DND-41 (cell line): ENCODE measurements at regions not wholly inside any gene's neighbourhood (a gene's known extent, or its start where the extent isn't known, plus 50 kb on each side); places are given as distances from the start of the nearest gene placed in this dataset.

Source experiments
- ATAC-seq: fragments of 200-7000 bp; cut with Tn5 transposase; 3 replicates; pipeline ENCODE4 v1.9.1; 2021; ENCODE audit warnings: low read depth; ENCODE audit not compliant: insufficient read depth
- DNase-seq: peaks from one replicate; pipeline ENCODE4 v3.0.0-alpha.2; 2020
- H2AFZ ChIP-seq: 2 replicates; pipeline ENCODE4 v1.6.0; 2012; ENCODE audit warnings: low read depth, low read length
- H3K27ac ChIP-seq: 2 replicates; pipeline ENCODE4 v1.5.1; 2012; ENCODE audit warnings: low read length, inconsistent platforms
- H3K27me3 ChIP-seq: fragments of 200-600 bp; sonication (generic); 2 replicates; pipeline ENCODE4 v1.6.0; 2012; ENCODE audit warnings: low read length, mild to moderate bottlenecking, inconsistent platforms; ENCODE audit not compliant: insufficient read depth, poor library complexity
- H3K36me3 ChIP-seq: 2 replicates; pipeline ENCODE4 v1.5.1; 2012; ENCODE audit warnings: low read length, inconsistent platforms; ENCODE audit not compliant: insufficient read depth
- H3K4me1 ChIP-seq: 2 replicates; pipeline ENCODE4 v1.5.1; 2012; ENCODE audit warnings: mild to moderate bottlenecking, low read length; ENCODE audit not compliant: insufficient read depth
- H3K4me2 ChIP-seq: 2 replicates; pipeline ENCODE4 v1.6.0; 2012; ENCODE audit warnings: mild to moderate bottlenecking, moderate library complexity, low read length, inconsistent platforms; ENCODE audit not compliant: insufficient read depth
- H3K4me3 ChIP-seq, 2 experiments: fragments of 200-600 bp in 1 of 2; shearing (Covaris generic) in 1 of 2; 2 replicates each; pipeline ENCODE4 v1.5.1; 2012 to 2016; ENCODE audit warnings: inconsistent platforms in 2 of 2, low read length in 2 of 2, mild to moderate bottlenecking in 2 of 2, low read depth in 1 of 2, moderate library complexity in 1 of 2
- H3K79me2 ChIP-seq: 2 replicates; pipeline ENCODE4 v1.6.0; 2012; ENCODE audit warnings: low read length, inconsistent platforms; ENCODE audit not compliant: insufficient read depth
- H3K9ac ChIP-seq: 2 replicates; pipeline ENCODE4 v1.6.0; 2012; ENCODE audit warnings: low read depth, mild to moderate bottlenecking, inconsistent platforms, low read length, moderate library complexity
- H3K9me3 ChIP-seq: 2 replicates; pipeline ENCODE4 v1.5.1; 2012; ENCODE audit warnings: low read length, moderate library complexity, mild to moderate bottlenecking, inconsistent platforms; ENCODE audit not compliant: insufficient read depth, severe bottlenecking
- H4K20me1 ChIP-seq: 2 replicates; pipeline ENCODE4 v1.6.0; 2012; ENCODE audit warnings: low read length; ENCODE audit not compliant: insufficient read depth
- EZH2 ChIP-seq: IDR thresholded peaks from 3 replicates; pipeline ENCODE4 v1.6.1; 2012; ENCODE audit warnings: borderline replicate concordance, low read depth, mild to moderate bottlenecking, moderate library complexity, low read length, inconsistent platforms; ENCODE audit not compliant: severe bottlenecking
- TF ChIP-seq, protein P1 (sequence below): IDR thresholded peaks from 2 replicates; pipeline ENCODE4 v1.5.1; 2012; ENCODE audit warnings: borderline replicate concordance, low read length, moderate library complexity, mild to moderate bottlenecking; ENCODE audit not compliant: poor library complexity, severe bottlenecking; ENCODE audit errors: extremely low read depth

DNA sequence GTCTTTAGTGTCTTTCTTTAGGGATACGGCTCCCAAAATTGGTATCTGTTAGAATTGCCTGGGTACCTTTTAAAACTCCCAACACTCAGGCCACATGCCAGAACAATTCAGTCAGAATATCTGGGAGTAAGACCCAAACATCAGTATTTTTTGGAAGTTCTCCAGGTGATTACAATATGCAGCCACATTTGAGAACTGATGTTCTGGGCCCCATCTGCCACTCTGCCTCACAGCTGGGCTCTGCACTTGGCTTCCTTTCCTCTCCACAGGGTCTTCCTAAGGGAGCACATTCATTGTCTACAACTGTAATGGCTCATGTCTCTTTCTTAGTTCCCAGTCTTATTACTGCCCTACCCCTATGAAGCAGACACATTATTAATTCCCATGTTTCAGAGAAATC is 394.5 kb downstream of the MFSD1 start:
- TF ChIP-seq EZH2: no peak
- TF ChIP-seq, protein P1, sequence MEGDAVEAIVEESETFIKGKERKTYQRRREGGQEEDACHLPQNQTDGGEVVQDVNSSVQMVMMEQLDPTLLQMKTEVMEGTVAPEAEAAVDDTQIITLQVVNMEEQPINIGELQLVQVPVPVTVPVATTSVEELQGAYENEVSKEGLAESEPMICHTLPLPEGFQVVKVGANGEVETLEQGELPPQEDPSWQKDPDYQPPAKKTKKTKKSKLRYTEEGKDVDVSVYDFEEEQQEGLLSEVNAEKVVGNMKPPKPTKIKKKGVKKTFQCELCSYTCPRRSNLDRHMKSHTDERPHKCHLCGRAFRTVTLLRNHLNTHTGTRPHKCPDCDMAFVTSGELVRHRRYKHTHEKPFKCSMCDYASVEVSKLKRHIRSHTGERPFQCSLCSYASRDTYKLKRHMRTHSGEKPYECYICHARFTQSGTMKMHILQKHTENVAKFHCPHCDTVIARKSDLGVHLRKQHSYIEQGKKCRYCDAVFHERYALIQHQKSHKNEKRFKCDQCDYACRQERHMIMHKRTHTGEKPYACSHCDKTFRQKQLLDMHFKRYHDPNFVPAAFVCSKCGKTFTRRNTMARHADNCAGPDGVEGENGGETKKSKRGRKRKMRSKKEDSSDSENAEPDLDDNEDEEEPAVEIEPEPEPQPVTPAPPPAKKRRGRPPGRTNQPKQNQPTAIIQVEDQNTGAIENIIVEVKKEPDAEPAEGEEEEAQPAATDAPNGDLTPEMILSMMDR: no peak
- H3K9me3 ChIP-seq: peaks cover 12% of the 10 kb centered on the region
- no peak overlapping the region for H3K4me2 ChIP-seq
- DNase-seq (no peak), ATAC-seq (no peak)
- no peak overlapping the region for H3K27ac ChIP-seq
- H4K20me1 ChIP-seq: no peaks in the 10 kb centered on the region
- no peak overlapping the region for H2AFZ ChIP-seq
- 0 out of 2 replicates have a peak, but pooled peaks cover 3% of the 10 kb centered on the region for H3K4me1 ChIP-seq
- no peak overlapping the region for H3K4me3 ChIP-seq
- H3K9ac ChIP-seq: no peak overlapping the region
- no peaks in the 10 kb centered on the region for H3K79me2 ChIP-seq
- H3K27me3 ChIP-seq: no peaks in the 10 kb centered on the region
- no peaks in the 10 kb centered on the region for H3K36me3 ChIP-seq

DNA sequence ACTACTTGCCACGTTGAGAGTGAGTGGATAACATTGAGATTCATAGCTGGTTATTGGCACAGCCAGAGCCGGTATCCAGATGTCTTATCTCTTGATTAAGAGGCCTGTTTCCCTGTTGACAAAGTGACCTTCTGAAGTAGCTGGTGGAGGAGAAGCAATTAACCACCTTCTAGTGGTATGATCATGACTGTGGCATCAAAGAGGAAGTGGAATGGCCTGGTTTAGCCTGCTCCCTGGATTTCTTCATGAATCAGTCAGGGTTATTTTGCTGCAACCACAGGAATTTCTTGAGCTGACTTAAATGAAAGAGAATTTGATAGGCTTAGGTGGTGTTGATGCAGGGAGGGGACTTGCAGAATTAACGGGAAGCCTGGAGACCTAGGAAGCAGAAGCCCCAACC is 398.3 kb downstream of the MFSD1 start:
- Histone ChIP-seq H3K4me2 (no peak overlapping the region), H3K4me3 (no peak overlapping the region), H3K9me3 (peaks cover 8% of the 10 kb centered on the region), H3K9ac (no peak overlapping the region), H4K20me1 (no peaks in the 10 kb centered on the region), H2AFZ (no peak overlapping the region), H3K27me3 (no peaks in the 10 kb centered on the region), H3K27ac (no peak overlapping the region), H3K36me3 (no peaks in the 10 kb centered on the region), H3K4me1 (peaks cover 29% of the 10 kb centered on the region), H3K79me2 (no peaks in the 10 kb centered on the region)
- no peak for ATAC-seq
- TF ChIP-seq, protein P1: no peak
- no peak for TF ChIP-seq EZH2
- DNase-seq: no peak

DNA sequence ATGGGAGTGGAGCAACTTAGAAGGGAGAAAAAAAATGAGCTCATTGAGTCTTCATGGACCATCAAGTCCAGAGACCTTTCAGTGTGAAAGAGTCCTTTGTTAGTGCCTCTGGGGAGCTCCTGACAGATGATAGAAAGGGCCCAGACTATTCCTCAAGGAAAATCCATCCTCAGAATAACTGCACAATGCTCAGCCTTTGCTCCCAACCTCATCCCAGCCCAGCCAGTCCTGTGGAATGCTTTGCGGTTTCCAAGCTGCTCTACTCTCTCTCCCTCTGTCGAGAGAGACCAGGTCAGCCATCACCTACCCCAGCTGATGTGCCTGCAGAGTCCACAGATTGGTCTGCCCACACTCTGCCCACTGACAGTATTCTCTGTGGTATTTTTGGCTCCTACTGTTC is 406.2 kb downstream of the MFSD1 start:
- Histone ChIP-seq H3K27me3 (no peaks in the 10 kb centered on the region), H3K36me3 (no peaks in the 10 kb centered on the region), H3K4me2 (peak overlapping the region; percentile 54), H3K9ac (peak overlapping the region; percentile 43), H4K20me1 (no peaks in the 10 kb centered on the region), H2AFZ (peak overlapping the region; percentile 29; the same call in 1 of the 2 replicates), H3K9me3 (peaks cover 7% of the 10 kb centered on the region), H3K4me1 (peaks cover 68% of the 10 kb centered on the region), H3K79me2 (no peaks in the 10 kb centered on the region), H3K27ac (peak overlapping the region; percentile 88), H3K4me3 (peak overlapping the region in 1 of 2 experiments; percentile 10; a peak in 1 of 4 replicates)
- TF ChIP-seq EZH2: no peak
- TF ChIP-seq, protein P1: no peak
- ATAC-seq (peak; percentile 32; the same call in 2 of the 3 replicates), DNase-seq (peak; percentile 27)
